Left kidney (tissue), 1 donor: ENCODE measurements at regions not wholly inside any gene's neighbourhood (a gene's known extent, or its start where the extent isn't known, plus 50 kb on each side); places are given as distances from the start of the nearest gene placed in this dataset.

ENCODE experiments used
- DNase-seq: peaks from one replicate; pipeline ENCODE4 v3.0.0-alpha.2; 2013

- no peak for DNase-seq
These were observed 206.8 kb downstream of the NUAK1 start for GRCh38 chr12:105931762-105932570.

- DNase-seq = no peak
These were observed 204.8 kb downstream of the NUAK1 start for GRCh38 chr12:105933671-105934665.

GRCh38 chr12:105935106-105935505 is 203.6 kb downstream of the NUAK1 start:
- DNase-seq = no peak

GRCh38 chr12:105935981-105936380 is 202.8 kb downstream of the NUAK1 start:
- DNase-seq = no peak

GRCh38 chr12:105936496-105936895 is 202.3 kb downstream of the NUAK1 start:
- DNase-seq = no peak

- no peak for DNase-seq
These were observed 201.7 kb downstream of the NUAK1 start for GRCh38 chr12:105937009-105937408.

- no peak for DNase-seq
These were observed 199.5 kb downstream of the NUAK1 start for GRCh38 chr12:105939181-105939721.

GRCh38 chr12:105942281-105942680 is 196.5 kb downstream of the NUAK1 start:
- DNase-seq = no peak

- no peak for DNase-seq
These were observed 195.2 kb downstream of the NUAK1 start for GRCh38 chr12:105943525-105943924.

- no peak for DNase-seq
These were observed 194.1 kb downstream of the NUAK1 start for GRCh38 chr12:105944628-105945027.

GRCh38 chr12:105945880-105946279 is 192.9 kb downstream of the NUAK1 start:
- DNase-seq = peak; percentile 33

GRCh38 chr12:105946493-105946901 is 192.3 kb downstream of the NUAK1 start:
- no peak for DNase-seq

- no peak for DNase-seq
These were observed 190.8 kb downstream of the NUAK1 start for GRCh38 chr12:105947906-105948305.

GRCh38 chr12:105948331-105948730 is 190.4 kb downstream of the NUAK1 start:
- no peak for DNase-seq

- no peak for DNase-seq
These were observed 189.4 kb downstream of the NUAK1 start for GRCh38 chr12:105949391-105949790.

- DNase-seq = no peak
These were observed 187.0 kb downstream of the NUAK1 start for GRCh38 chr12:105951732-105952131.

GRCh38 chr12:105954951-105955931 is 183.5 kb downstream of the NUAK1 start:
- DNase-seq = no peak

- no peak for DNase-seq
These were observed 182.8 kb downstream of the NUAK1 start for GRCh38 chr12:105955976-105956375.

GRCh38 chr12:105956662-105957457 is 181.9 kb downstream of the NUAK1 start:
- DNase-seq = no peak

- no peak for DNase-seq
These were observed 178.3 kb downstream of the NUAK1 start for GRCh38 chr12:105960319-105961083.
